HG03565 (cell line): ENCODE measurements at regions not wholly inside any gene's neighbourhood (a gene's known extent, or its start where the extent isn't known, plus 50 kb on each side); places are given as distances from the start of the nearest gene placed in this dataset.
"Not testable (repeated sequence)": the region's sequence is repeated elsewhere in the genome, so short reads cannot be mapped to it uniquely, and the experiment has no call there.

Experiments used
- ATAC-seq: cut with Tn5 transposase; IDR thresholded peaks from one replicate; pipeline ENCODE4 v1.9.1; 2021; ENCODE audit warnings: mild to moderate bottlenecking, moderate library complexity; ENCODE audit not compliant: unreplicated experiment

- ATAC-seq = no peak
Measured at GRCh38 chr5:145467446-145467845, 367.7 kb downstream of the PRELID2 start.

- ATAC-seq = no peak
Measured at GRCh38 chr5:145466533-145466932, 368.6 kb downstream of the PRELID2 start.

GRCh38 chr5:145465474-145466263, 369.5 kb downstream of the PRELID2 start:
- no peak for ATAC-seq

GRCh38 chr5:145464171-145464570, 371.0 kb downstream of the PRELID2 start:
- ATAC-seq = no peak

- ATAC-seq = no peak
Measured at GRCh38 chr5:145463634-145464033, 371.5 kb downstream of the PRELID2 start.

- no peak for ATAC-seq
Measured at GRCh38 chr5:145462525-145462924, 372.6 kb downstream of the PRELID2 start.

GRCh38 chr5:145450286-145450885, 384.8 kb downstream of the PRELID2 start:
- no peak for ATAC-seq

GRCh38 chr5:145449794-145450193, 385.3 kb downstream of the PRELID2 start:
- ATAC-seq = no peak

GRCh38 chr5:145446875-145447274, 388.3 kb downstream of the PRELID2 start:
- ATAC-seq = not testable (repeated sequence)

DNA sequence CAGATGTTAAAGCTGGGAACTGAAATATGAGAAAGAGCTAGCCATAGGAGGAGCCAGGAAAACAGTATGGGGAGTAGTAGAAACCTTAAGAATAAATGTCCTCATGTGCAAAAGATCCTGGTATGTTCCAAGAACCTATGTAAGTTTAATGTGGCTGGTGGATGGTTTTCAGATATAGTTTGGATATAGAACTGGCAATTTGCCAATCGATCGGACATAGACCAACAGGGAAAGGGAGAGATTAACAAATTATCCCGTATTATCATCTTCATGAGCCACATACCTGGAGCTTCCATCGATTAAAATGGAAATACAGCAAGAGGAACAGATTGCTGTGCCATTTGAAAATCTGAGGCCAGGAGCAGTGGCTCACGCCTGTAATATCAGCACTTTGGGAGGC, 388.7 kb downstream of the PRELID2 start:
- no peak for ATAC-seq

DNA sequence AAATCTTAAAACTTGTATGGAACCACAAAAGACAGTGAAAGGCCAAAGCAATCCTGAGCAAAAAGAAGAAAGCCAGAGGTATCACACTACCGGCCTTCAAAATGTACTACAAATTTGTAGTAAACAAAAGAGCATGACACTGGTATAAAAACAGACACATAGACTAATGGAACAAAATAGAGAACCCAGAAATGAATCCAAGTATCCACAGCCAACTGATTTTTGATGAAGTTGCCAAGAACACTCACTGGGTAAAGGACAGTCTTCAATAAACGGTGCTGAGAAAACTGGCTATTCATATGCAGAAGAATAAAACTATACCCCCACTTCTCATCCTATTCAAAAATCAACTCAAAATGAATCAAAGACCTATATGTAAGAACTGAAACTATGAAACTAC, 390.1 kb downstream of the PRELID2 start:
- ATAC-seq = no peak

- ATAC-seq = no peak
Measured at GRCh38 chr5:145443964-145444363, 391.2 kb downstream of the PRELID2 start.

DNA sequence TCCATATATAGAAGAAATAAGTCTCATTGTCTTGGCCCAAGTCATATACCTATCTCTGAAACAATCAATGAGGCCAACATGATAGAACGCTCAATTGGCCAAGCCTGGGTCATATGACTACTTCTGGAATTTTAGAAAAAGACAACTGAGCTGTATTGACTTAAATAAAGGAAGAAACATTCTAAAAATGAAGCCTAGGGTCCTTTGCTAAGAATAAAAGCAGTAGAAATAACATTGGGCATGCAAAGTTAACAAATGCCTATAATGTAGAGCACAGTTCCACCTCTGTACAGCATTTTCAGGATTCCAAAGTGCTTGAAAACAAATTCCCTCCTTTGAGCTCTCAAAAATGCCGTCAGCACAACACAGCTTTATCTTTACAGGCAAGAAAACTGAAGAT, 391.8 kb downstream of the PRELID2 start:
- ATAC-seq = no peak

GRCh38 chr5:145442661-145443060, 392.5 kb downstream of the PRELID2 start:
- ATAC-seq = not testable (repeated sequence)

- ATAC-seq = no peak
Measured at GRCh38 chr5:145441228-145441627, 393.9 kb downstream of the PRELID2 start.

- ATAC-seq = no peak
Measured at GRCh38 chr5:145437627-145438026, 397.5 kb downstream of the PRELID2 start.

GRCh38 chr5:145433077-145433476, 402.1 kb downstream of the PRELID2 start:
- ATAC-seq = no peak

DNA sequence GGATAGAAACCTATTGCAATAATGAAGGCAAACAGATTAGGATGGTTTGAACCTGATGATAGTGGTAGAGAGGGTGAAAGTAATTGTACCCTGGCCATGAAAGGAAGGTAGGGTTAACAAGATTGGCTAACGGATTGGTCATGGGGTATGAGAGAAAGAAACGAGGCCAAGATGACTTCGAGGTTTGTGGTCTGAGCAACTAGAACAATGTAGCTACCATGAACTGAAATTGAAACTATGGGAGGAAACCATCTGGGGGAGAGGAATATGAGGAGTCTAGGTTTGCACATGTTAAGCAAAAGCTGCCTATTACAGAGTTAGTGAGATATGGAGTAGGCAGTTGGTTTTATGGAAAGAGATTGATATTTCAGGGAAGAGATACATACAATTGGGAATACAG, 406.0 kb downstream of the PRELID2 start:
- ATAC-seq = peak; percentile 85

DNA sequence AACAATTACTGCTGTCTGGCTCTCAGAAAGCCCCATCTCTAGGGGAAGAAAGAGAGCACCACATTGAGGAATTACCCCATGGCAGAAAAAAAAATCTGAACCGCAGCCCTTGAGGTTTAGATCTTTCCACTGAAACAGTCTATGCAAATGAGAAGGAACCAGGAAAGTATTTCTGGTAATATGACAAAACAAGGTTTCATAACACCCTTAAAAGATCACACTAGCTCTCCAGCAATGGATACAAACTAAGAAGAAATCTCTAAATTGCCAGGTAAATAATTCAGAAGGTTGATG, 427.1 kb downstream of the PRELID2 start:
- peak; percentile 68 for ATAC-seq

DNA sequence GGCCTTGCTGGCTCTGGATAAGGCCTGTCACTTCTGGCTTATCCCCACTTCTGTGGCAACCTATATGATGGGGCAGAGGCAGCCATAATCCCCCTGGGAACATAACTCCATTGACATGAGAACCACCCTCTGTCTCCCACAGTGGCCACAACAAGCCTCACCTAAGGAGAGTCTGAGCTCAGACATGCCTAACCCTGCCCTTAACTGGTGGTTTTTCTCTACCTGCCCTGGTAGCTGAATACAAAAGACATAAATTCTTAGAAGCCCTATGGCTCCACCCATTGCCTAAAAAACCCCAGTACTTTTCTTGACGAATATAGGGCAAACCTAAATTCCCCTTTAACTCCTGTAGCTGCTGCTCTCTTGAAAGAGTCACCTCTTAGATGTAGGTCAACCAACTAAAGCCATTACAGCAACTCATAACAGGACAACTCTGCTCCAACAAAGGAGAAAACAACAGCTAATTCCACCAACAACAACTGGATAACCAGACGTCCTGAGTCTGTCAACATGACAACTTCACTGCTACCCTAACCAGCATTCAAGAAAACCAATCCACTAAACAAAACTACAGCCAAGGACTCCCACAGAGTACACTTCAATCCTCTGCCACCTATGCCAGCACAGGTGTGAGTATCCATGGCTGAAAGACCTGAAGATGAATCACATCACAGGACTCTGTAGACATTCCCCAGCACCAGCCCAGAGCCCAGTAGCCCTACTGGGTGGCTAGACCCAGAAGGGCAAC, 427.7 kb downstream of the PRELID2 start:
- peak; percentile 41 for ATAC-seq

DNA sequence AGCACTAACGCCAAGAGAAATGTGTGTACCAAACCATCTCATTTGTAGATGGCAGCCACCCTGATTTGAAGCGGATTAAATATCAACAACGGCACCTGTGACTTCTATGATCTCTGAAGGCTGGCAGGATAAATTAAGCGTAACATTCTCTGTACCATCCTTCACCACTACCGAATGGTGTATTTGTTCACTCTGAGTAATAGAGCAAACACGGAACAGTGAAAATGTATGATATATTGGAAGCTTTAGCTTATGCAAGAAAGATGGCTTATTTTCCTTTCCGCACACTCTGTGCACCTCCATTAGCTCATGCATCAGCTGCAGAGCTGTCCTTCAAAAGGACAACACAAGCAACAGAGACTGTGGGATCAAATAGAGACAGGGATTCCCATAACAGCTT, 431.1 kb downstream of the PRELID2 start:
- ATAC-seq = no peak

DNA sequence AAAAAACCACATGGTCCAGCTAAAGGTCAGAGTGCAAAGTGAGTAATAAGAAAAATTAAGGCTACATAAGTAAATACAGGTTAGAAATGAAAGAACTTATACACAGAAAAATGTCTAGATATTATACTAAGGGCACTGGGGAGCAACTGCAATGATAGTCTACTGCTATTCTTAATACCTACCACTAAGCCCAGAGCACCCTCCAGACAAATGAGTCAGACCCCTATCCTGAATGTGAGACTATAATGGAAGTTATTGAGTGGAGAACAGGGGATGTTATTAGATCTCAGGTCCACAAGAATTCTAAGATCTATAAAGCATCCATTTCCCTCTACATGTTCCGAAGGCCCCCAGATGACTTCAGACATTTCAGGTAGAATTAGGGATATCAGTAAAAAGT, 438.3 kb downstream of the PRELID2 start:
- no peak for ATAC-seq
